ENCODE measurements at regions not wholly inside any gene's neighbourhood (a gene's known extent, or its start where the extent isn't known, plus 50 kb on each side); places are given as distances from the start of the nearest gene placed in this dataset.

GRCh38 chr2:19775838-19776237, 125.9 kb downstream of the TTC32 start:
- no peak for ATAC-seq
- ChIA-PET CTCF (no interaction called here), POLR2A (no interaction called here)
- TF ChIP-seq TCF7L2 (IDR thresholded peaks at IDR 0.05; ENCODE audit: low read depth, low read length) (no peak), REST (IDR thresholded peaks at IDR 0.05; ENCODE audit: insufficient read depth in 1 of 2, low read depth in 2 of 2, low read length in 1 of 2) (no peak), SIN3A (IDR thresholded peaks at IDR 0.05; ENCODE audit: borderline replicate concordance, insufficient read depth, low read depth, low read length) (no peak), POLR2AphosphoS5 (IDR thresholded peaks at IDR 0.05; ENCODE audit: low read depth, low read length) (no peak), CTCF (IDR thresholded peaks at IDR 0.05) (no peak)
- in situ Hi-C loops (cut with HindIII; ENCODE audit: low pct_unique_long_range_greater_than_20kb, low sequenced_read_pairs) (no loop called here), intact Hi-C loops (cut with micrococcal nuclease; ENCODE audit: unreplicated experiment) (no loop called here)
- Histone ChIP-seq H3K36me3 (ENCODE audit: control insufficient read depth, insufficient read depth, low read length) (no peaks in the 10 kb centered on the region), H3K27ac (ENCODE audit: low read length) (no peak overlapping the region), H3K9me3 (ENCODE audit: control insufficient read depth, insufficient read depth, low read depth, low read length) (no peaks in the 10 kb centered on the region), H3K4me3 (ENCODE audit: low read depth in 2 of 2, low read length in 2 of 2) (no peak overlapping the region), H3K4me1 (ENCODE audit: control insufficient read depth, insufficient read depth, low read length) (peaks cover 4% of the 10 kb centered on the region; the same call in 1 of the 2 replicates), H3K27me3 (ENCODE audit: control insufficient read depth, insufficient read depth, low read length) (no peaks in the 10 kb centered on the region)
- no TSS peak for BruUV-seq (replicated peaks)
- DNase-seq (ENCODE audit: low read depth, low spot score) = no peak

GRCh38 chr2:19775315-19775714, 126.5 kb downstream of the TTC32 start:
- in situ Hi-C loops (cut with HindIII; ENCODE audit: low pct_unique_long_range_greater_than_20kb, low sequenced_read_pairs) (no loop called here), intact Hi-C loops (cut with micrococcal nuclease; ENCODE audit: unreplicated experiment) (no loop called here)
- Histone ChIP-seq H3K9me3 (ENCODE audit: control insufficient read depth, insufficient read depth, low read depth, low read length) (no peaks in the 10 kb centered on the region), H3K36me3 (ENCODE audit: control insufficient read depth, insufficient read depth, low read length) (no peaks in the 10 kb centered on the region), H3K27me3 (ENCODE audit: control insufficient read depth, insufficient read depth, low read length) (no peaks in the 10 kb centered on the region), H3K4me3 (ENCODE audit: low read depth in 2 of 2, low read length in 2 of 2) (no peak overlapping the region), H3K4me1 (ENCODE audit: control insufficient read depth, insufficient read depth, low read length) (peaks cover 4% of the 10 kb centered on the region; the same call in 1 of the 2 replicates), H3K27ac (ENCODE audit: low read length) (no peak overlapping the region)
- CTCF ChIA-PET = no interaction called here
- ATAC-seq (no peak), DNase-seq (ENCODE audit: low read depth, low spot score) (no peak)
- POLR2A ChIA-PET = no interaction called here
- no TSS peak for BruUV-seq (replicated peaks)
- TF ChIP-seq POLR2AphosphoS5 (IDR thresholded peaks at IDR 0.05; ENCODE audit: low read depth, low read length) (no peak), SIN3A (IDR thresholded peaks at IDR 0.05; ENCODE audit: borderline replicate concordance, insufficient read depth, low read depth, low read length) (no peak), REST (IDR thresholded peaks at IDR 0.05; ENCODE audit: insufficient read depth in 1 of 2, low read depth in 2 of 2, low read length in 1 of 2) (no peak), TCF7L2 (IDR thresholded peaks at IDR 0.05; ENCODE audit: low read depth, low read length) (no peak), CTCF (IDR thresholded peaks at IDR 0.05) (no peak)
